ENCODE measurements at regions not wholly inside any gene's neighbourhood (a gene's known extent, or its start where the extent isn't known, plus 50 kb on each side); places are given as distances from the start of the nearest gene placed in this dataset.

DNA sequence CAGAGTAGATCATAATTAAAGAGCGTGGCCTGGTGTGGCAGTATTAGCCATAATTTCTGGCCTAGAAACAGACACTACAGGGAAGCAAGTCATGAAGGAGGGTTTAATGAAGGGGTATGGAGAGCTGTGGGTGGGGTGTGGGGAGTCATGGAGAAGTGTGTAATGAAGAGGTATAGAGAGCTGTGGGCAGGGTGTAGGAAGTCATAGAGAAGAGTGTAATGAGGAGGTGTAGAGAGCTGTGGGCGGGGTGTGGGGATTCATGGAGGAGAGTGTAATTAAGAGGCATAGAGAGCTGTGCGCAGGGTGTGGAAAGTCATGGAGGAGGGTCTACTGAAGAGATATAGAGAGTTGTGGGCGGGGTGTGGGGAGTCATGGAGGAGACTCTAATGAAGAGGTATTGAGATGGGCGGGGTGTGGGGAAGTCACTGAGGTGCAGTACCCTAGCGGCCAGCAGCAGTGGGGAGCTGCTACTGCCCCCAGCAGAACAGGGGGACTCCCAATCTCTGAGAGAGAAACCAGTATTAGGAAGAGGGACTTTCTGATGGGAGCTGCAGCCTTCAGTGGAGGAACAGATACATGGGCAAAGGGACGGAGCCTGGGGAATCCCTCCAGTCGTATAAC lies 145.4 kb upstream of the FOXA2 start:
- WGBS (ENCODE audit: insufficient coverage, low coverage, missing lambda C conversion rate) = 21% methylated on average over 5 of the region's 8 CpGs
- in situ Hi-C loops (cut with MboI) = no loop called here
- no peak overlapping the region for H2AFZ ChIP-seq (ENCODE audit: low read depth, low read length)
- no peaks in the 10 kb centered on the region for H3K9me1 ChIP-seq (ENCODE audit: control insufficient read depth, insufficient read depth, low read length)
- H3K27ac ChIP-seq (ENCODE audit: extremely low read depth, low read depth, low read length) = no peak overlapping the region
- no peaks in the 10 kb centered on the region; the same call in 1 of the 2 replicates for H4K20me1 ChIP-seq (replicated peaks; ENCODE audit: control insufficient read depth, insufficient read depth, low read length)
- POLR2A ChIA-PET = interaction anchor here (0.7 kb wide), 1 partner anchor 170 kb away, joined by 3 read pairs; no protein-coding TSS in a partner anchor
- H3K4me3 ChIP-seq = no peak overlapping the region
- no peaks in the 10 kb centered on the region for H3K36me3 ChIP-seq (ENCODE audit: control insufficient read depth, insufficient read depth, low read length)
- intact Hi-C loops (cut with micrococcal nuclease) = loop anchor here (5.0 kb wide), 1 partner anchor 243 kb away; no protein-coding TSS in a partner anchor
- peak; percentile 50; the same call in 2 of the 3 replicates for ATAC-seq
- H3K79me2 ChIP-seq (ENCODE audit: control insufficient read depth, insufficient read depth, low read length) = no peaks in the 10 kb centered on the region
- BruUV-seq (replicated peaks) = no TSS peak
- H3K27me3 ChIP-seq (ENCODE audit: control insufficient read depth in 2 of 2, insufficient read depth in 2 of 2, low read length in 2 of 2) = no peaks in the 10 kb centered on the region; a peak in 1 of 5 replicates
- no peaks in the 10 kb centered on the region for H3K4me1 ChIP-seq (replicated peaks in 1 of 2; ENCODE audit: control insufficient read depth in 2 of 2, insufficient read depth in 2 of 2, low read length in 2 of 2)
- FAIRE-seq = no peak
- no peaks in the 10 kb centered on the region for H3K9me3 ChIP-seq (replicated peaks; ENCODE audit: control insufficient read depth, insufficient read depth, low read depth, low read length)
- no peak overlapping the region for H3K4me2 ChIP-seq (ENCODE audit: insufficient read depth, low read length)
- H3K9ac ChIP-seq (ENCODE audit: insufficient read depth in 1 of 2, low read depth in 2 of 2, low read length in 2 of 2) = no peak overlapping the region
- CTCF ChIA-PET (ENCODE audit: low intra/inter-chr PET ratio) = no interaction called here
- peak in 3 of 4 experiments; percentile 3 to 17 (median 11) for DNase-seq (ENCODE audit: extremely low read depth in 1 of 4, low spot score in 3 of 4)
- TF ChIP-seq CREM (IDR thresholded peaks at IDR 0.05; ENCODE audit: low read depth) = no peak
- TF ChIP-seq EGR1 (conservative IDR thresholded peaks at IDR 0.05) = 0 out of 2 replicates have a peak, but pooled peaks have one; percentile 12

DNA sequence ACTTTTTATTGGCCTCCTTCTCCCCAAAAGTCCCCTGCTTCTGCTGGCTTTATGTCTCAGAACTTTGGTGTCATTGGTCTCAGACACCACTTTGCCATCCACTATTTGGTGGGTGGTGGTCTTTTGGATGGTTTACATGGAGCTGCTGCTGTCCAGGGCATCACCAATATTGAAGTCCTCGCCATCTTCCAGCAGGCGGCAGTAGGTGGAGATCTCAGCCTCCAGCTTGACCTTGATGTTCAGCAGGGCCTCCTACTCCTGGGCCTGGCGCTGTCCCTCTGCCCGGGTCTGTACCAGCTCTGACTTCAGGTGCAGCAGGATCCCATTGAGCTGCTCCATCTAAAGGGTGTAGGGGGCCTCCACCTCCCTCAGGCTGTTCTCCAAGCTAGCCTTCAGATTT lies 148.4 kb upstream of the FOXA2 start:
- POLR2A ChIA-PET = no interaction called here
- Histone ChIP-seq H3K27me3 (ENCODE audit: control insufficient read depth in 2 of 2, insufficient read depth in 2 of 2, low read length in 2 of 2) (no peaks in the 10 kb centered on the region), H3K9me1 (ENCODE audit: control insufficient read depth, insufficient read depth, low read length) (no peaks in the 10 kb centered on the region), H3K4me1 (replicated peaks in 1 of 2; ENCODE audit: control insufficient read depth in 2 of 2, insufficient read depth in 2 of 2, low read length in 2 of 2) (no peaks in the 10 kb centered on the region), H3K9ac (ENCODE audit: insufficient read depth in 1 of 2, low read depth in 2 of 2, low read length in 2 of 2) (no peak overlapping the region), H3K4me2 (ENCODE audit: insufficient read depth, low read length) (no peak overlapping the region), H3K9me3 (replicated peaks; ENCODE audit: control insufficient read depth, insufficient read depth, low read depth, low read length) (no peaks in the 10 kb centered on the region), H2AFZ (ENCODE audit: low read depth, low read length) (no peak overlapping the region), H3K79me2 (ENCODE audit: control insufficient read depth, insufficient read depth, low read length) (no peaks in the 10 kb centered on the region), H4K20me1 (replicated peaks; ENCODE audit: control insufficient read depth, insufficient read depth, low read length) (no peaks in the 10 kb centered on the region; the same call in 1 of the 2 replicates), H3K36me3 (ENCODE audit: control insufficient read depth, insufficient read depth, low read length) (no peaks in the 10 kb centered on the region), H3K4me3 (no peak overlapping the region), H3K27ac (ENCODE audit: extremely low read depth, low read depth, low read length) (no peak overlapping the region)
- 0% methylated on average over 3 of the region's 4 CpGs for WGBS (ENCODE audit: insufficient coverage, low coverage, missing lambda C conversion rate)
- BruUV-seq (replicated peaks) = no TSS peak
- FAIRE-seq (peak; percentile 37), ATAC-seq (no peak), DNase-seq (ENCODE audit: extremely low read depth in 1 of 4, low spot score in 3 of 4) (peak in 1 of 4 experiments; percentile 33)
- CTCF ChIA-PET (ENCODE audit: low intra/inter-chr PET ratio) = no interaction called here
- intact Hi-C loops (cut with micrococcal nuclease) = loop anchor here (5.0 kb wide), 1 partner anchor 240 kb away; no protein-coding TSS in a partner anchor
- in situ Hi-C loops (cut with MboI) = no loop called here
- TF ChIP-seq ELF2 (CRISPR knock-in tag; IDR thresholded peaks at IDR 0.05) = no peak
- no peak for TF ChIP-seq RCOR1 (IDR thresholded peaks at IDR 0.05; ENCODE audit: borderline replicate concordance in 1 of 2, low read depth in 2 of 2, low read length in 2 of 2)
- no peak for TF ChIP-seq KLF10 (CRISPR knock-in tag; IDR thresholded peaks at IDR 0.05)
- TF ChIP-seq MED1 (CRISPR knock-in tag; IDR thresholded peaks at IDR 0.05; ENCODE audit: borderline replicate concordance) = no peak
- TF ChIP-seq, protein P1, sequence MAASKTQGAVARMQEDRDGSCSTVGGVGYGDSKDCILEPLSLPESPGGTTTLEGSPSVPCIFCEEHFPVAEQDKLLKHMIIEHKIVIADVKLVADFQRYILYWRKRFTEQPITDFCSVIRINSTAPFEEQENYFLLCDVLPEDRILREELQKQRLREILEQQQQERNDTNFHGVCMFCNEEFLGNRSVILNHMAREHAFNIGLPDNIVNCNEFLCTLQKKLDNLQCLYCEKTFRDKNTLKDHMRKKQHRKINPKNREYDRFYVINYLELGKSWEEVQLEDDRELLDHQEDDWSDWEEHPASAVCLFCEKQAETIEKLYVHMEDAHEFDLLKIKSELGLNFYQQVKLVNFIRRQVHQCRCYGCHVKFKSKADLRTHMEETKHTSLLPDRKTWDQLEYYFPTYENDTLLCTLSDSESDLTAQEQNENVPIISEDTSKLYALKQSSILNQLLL (CRISPR knock-in tag; IDR thresholded peaks at IDR 0.05; ENCODE audit: borderline replicate concordance) = no peak
- TF ChIP-seq ZFPM2 (CRISPR knock-in tag; IDR thresholded peaks at IDR 0.05) = no peak
- TF ChIP-seq, protein P2, sequence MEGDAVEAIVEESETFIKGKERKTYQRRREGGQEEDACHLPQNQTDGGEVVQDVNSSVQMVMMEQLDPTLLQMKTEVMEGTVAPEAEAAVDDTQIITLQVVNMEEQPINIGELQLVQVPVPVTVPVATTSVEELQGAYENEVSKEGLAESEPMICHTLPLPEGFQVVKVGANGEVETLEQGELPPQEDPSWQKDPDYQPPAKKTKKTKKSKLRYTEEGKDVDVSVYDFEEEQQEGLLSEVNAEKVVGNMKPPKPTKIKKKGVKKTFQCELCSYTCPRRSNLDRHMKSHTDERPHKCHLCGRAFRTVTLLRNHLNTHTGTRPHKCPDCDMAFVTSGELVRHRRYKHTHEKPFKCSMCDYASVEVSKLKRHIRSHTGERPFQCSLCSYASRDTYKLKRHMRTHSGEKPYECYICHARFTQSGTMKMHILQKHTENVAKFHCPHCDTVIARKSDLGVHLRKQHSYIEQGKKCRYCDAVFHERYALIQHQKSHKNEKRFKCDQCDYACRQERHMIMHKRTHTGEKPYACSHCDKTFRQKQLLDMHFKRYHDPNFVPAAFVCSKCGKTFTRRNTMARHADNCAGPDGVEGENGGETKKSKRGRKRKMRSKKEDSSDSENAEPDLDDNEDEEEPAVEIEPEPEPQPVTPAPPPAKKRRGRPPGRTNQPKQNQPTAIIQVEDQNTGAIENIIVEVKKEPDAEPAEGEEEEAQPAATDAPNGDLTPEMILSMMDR (IDR thresholded peaks at IDR 0.05 in 2 of 3, conservative IDR thresholded peaks at IDR 0.05 in 1 of 3; ENCODE audit: insufficient read depth in 2 of 3, low read depth in 1 of 3, low read length in 3 of 3) = peak; percentile 37 to 44 (median 41); a peak in 4 of 6 replicates

Data from K562 (cell line).